PC-9 (cell line): ENCODE measurements at regions not wholly inside any gene's neighbourhood (a gene's known extent, or its start where the extent isn't known, plus 50 kb on each side); places are given as distances from the start of the nearest gene placed in this dataset.

ENCODE experiments used
- BruUV-seq: library from RNA; stranded (reverse); fragments of 400-500 nt; replicated peaks from 2 replicates; lab custom pipeline; 2021; lab: Mats Ljungman, UMichigan
- CTCF ChIA-PET: fragments of 300-600 bp; sonication (Branson Sonifier 250); formaldehyde crosslinking; loops from one replicate; lab custom pipeline; 2022; ENCODE audit warnings: antibody characterized with exemption; lab: Charles Lee
- POLR2A ChIA-PET: fragments of 300-600 bp; sonication (Branson Sonifier 250); formaldehyde crosslinking; loops from one replicate; lab custom pipeline; 2022; ENCODE audit warnings: antibody characterized with exemption; ENCODE audit not compliant: unreplicated experiment; lab: Charles Lee
- DNase-seq, 2 experiments: peaks; one replicate each; pipeline versions ENCODE4 v3.0.0 to v3.0.0-alpha.2; 2015 to 2022; ENCODE audit warnings: mixed read lengths in 1 of 2
- H2AFZ ChIP-seq: fragments of 200-600 bp; sonication (generic); 2 replicates; pipeline ENCODE4 v1.8.1; 2017; ENCODE audit warnings: antibody characterized with exemption
- H3F3A ChIP-seq: fragments of 200-600 bp; sonication (generic); 2 replicates; pipeline ENCODE4 v1.8.1; 2017; ENCODE audit warnings: antibody characterized with exemption, mild to moderate bottlenecking, low read depth; ENCODE audit not compliant: insufficient read depth
- H3K27ac ChIP-seq: fragments of 200-600 bp; sonication (generic); 2 replicates; pipeline ENCODE4 v1.6.1; 2016; ENCODE audit warnings: mixed run types
- H3K27me3 ChIP-seq: fragments of 200-600 bp; sonication (generic); 2 replicates; pipeline ENCODE4 v1.6.1; 2016; ENCODE audit warnings: low read depth, mixed run types; ENCODE audit not compliant: insufficient read depth
- H3K36me3 ChIP-seq: fragments of 200-600 bp; sonication (generic); 2 replicates; pipeline ENCODE4 v1.6.1; 2016; ENCODE audit warnings: low read depth, mixed run types
- H3K4me1 ChIP-seq: fragments of 200-600 bp; sonication (generic); replicated peaks from 2 replicates; pipeline ENCODE4 v1.6.1; 2016; ENCODE audit warnings: mixed run types; ENCODE audit not compliant: insufficient read depth
- H3K4me2 ChIP-seq: fragments of 200-600 bp; sonication (generic); 2 replicates; pipeline ENCODE4 v1.6.1; 2017; ENCODE audit warnings: mixed run types
- H3K4me3 ChIP-seq: fragments of 200-600 bp; sonication (generic); 2 replicates; pipeline ENCODE4 v1.6.1; 2016; ENCODE audit warnings: mixed run types
- H3K79me2 ChIP-seq: fragments of 200-600 bp; sonication (generic); 2 replicates; pipeline ENCODE4 v1.6.1; 2017; ENCODE audit warnings: low read depth, mixed run types
- H3K9me2 ChIP-seq: fragments of 200-600 bp; sonication (generic); 2 replicates; pipeline ENCODE4 v1.8.1; 2017; ENCODE audit warnings: mild to moderate bottlenecking; ENCODE audit not compliant: insufficient read depth
- H3K9me3 ChIP-seq: fragments of 200-600 bp; sonication (generic); 2 replicates; pipeline ENCODE4 v1.8.1; 2016; ENCODE audit warnings: low read depth; ENCODE audit not compliant: insufficient read depth
- H4K20me1 ChIP-seq: fragments of 200-600 bp; sonication (generic); 2 replicates; pipeline ENCODE4 v1.8.1; 2017; ENCODE audit not compliant: insufficient read depth
- CTCF ChIP-seq: fragments of 200-600 bp; sonication (generic); conservative IDR thresholded peaks from 2 replicates; pipeline ENCODE4 v1.6.1; 2017; ENCODE audit warnings: mixed run types, antibody characterized with exemption, mild to moderate bottlenecking, moderate library complexity
- EZH2 ChIP-seq: fragments of 200-600 bp; sonication (generic); IDR thresholded peaks from 2 replicates; pipeline ENCODE4 v1.8.0; 2017; ENCODE audit warnings: antibody characterized with exemption, low read depth
- intact Hi-C: fragments of 100-400 bp; cut with micrococcal nuclease; formaldehyde crosslinking; loops from one replicate; pipeline ENCODE4 v1.10.0; 2022; ENCODE audit not compliant: unreplicated experiment

GRCh38 chr7:93830141-93830925 is 60.2 kb downstream of the TFPI2 start:
- no peak overlapping the region for H3K27ac ChIP-seq
- no peak for DNase-seq
- no peaks in the 10 kb centered on the region for H3F3A ChIP-seq
- H3K79me2 ChIP-seq: no peaks in the 10 kb centered on the region
- H3K4me3 ChIP-seq: no peak overlapping the region
- intact Hi-C loops: no loop called here
- POLR2A ChIA-PET: no interaction called here
- H3K4me1 ChIP-seq: no peaks in the 10 kb centered on the region
- H3K27me3 ChIP-seq: no peaks in the 10 kb centered on the region
- no peaks in the 10 kb centered on the region for H3K9me2 ChIP-seq
- no TSS peak for BruUV-seq
- no peaks in the 10 kb centered on the region for H3K9me3 ChIP-seq
- no peak overlapping the region for H2AFZ ChIP-seq
- CTCF ChIA-PET: no interaction called here
- no peaks in the 10 kb centered on the region for H3K36me3 ChIP-seq
- no peaks in the 10 kb centered on the region for H4K20me1 ChIP-seq
- no peak overlapping the region for H3K4me2 ChIP-seq
- no peak for TF ChIP-seq EZH2
- TF ChIP-seq CTCF: no peak

GRCh38 chr7:93828260-93828659 is 62.3 kb downstream of the TFPI2 start:
- H3K27ac ChIP-seq: no peak overlapping the region
- H3F3A ChIP-seq: no peaks in the 10 kb centered on the region
- no peaks in the 10 kb centered on the region for H3K9me3 ChIP-seq
- peaks cover 5% of the 10 kb centered on the region; the same call in 1 of the 2 replicates for H3K9me2 ChIP-seq
- no peak overlapping the region for H2AFZ ChIP-seq
- H3K4me2 ChIP-seq: no peak overlapping the region
- no peaks in the 10 kb centered on the region for H3K36me3 ChIP-seq
- intact Hi-C loops: no loop called here
- H3K4me3 ChIP-seq: no peak overlapping the region
- H3K4me1 ChIP-seq: no peaks in the 10 kb centered on the region
- no peaks in the 10 kb centered on the region for H4K20me1 ChIP-seq
- no peaks in the 10 kb centered on the region for H3K27me3 ChIP-seq
- no peaks in the 10 kb centered on the region for H3K79me2 ChIP-seq
- no peak for TF ChIP-seq CTCF
- TF ChIP-seq EZH2: no peak
- ChIA-PET CTCF (no interaction called here), POLR2A (no interaction called here)
- DNase-seq: no peak
- no TSS peak for BruUV-seq

- no peaks in the 10 kb centered on the region for H3K79me2 ChIP-seq
- intact Hi-C loops: no loop called here
- no peak for DNase-seq
- no peak overlapping the region for H3K27ac ChIP-seq
- H3F3A ChIP-seq: no peaks in the 10 kb centered on the region
- H3K36me3 ChIP-seq: no peaks in the 10 kb centered on the region
- TF ChIP-seq EZH2: no peak
- no peak for TF ChIP-seq CTCF
- no peak overlapping the region for H2AFZ ChIP-seq
- BruUV-seq: no TSS peak
- no peaks in the 10 kb centered on the region for H3K27me3 ChIP-seq
- H3K9me3 ChIP-seq: no peaks in the 10 kb centered on the region
- ChIA-PET POLR2A (no interaction called here), CTCF (no interaction called here)
- H3K4me2 ChIP-seq: no peak overlapping the region
- H3K9me2 ChIP-seq: peaks cover 5% of the 10 kb centered on the region; the same call in 1 of the 2 replicates
- no peaks in the 10 kb centered on the region for H4K20me1 ChIP-seq
- H3K4me3 ChIP-seq: no peak overlapping the region
- no peaks in the 10 kb centered on the region for H3K4me1 ChIP-seq
These were observed 66.9 kb downstream of the TFPI2 start for GRCh38 chr7:93823621-93824020.
